NCI-H524 treated with DMSO at 0.1 percent for 48 hours (cell line): ENCODE measurements at regions not wholly inside any gene's neighbourhood (a gene's known extent, or its start where the extent isn't known, plus 50 kb on each side); places are given as distances from the start of the nearest gene placed in this dataset.

Experiments used
- DNase-seq: peaks from one replicate; lab custom pipeline; 2025; lab: John Stamatoyannopoulos, UW

- DNase-seq = no peak
These were observed 904.1 kb downstream of the KCNMA1 start for GRCh38 chr10:76733441-76733936.

GRCh38 chr10:76732306-76732705 lies 905.3 kb downstream of the KCNMA1 start:
- no peak for DNase-seq

GRCh38 chr10:76729841-76730487 lies 907.6 kb downstream of the KCNMA1 start:
- no peak for DNase-seq

- no peak for DNase-seq
These were observed 908.3 kb downstream of the KCNMA1 start for GRCh38 chr10:76729346-76729745.

- no peak for DNase-seq
These were observed 910.6 kb downstream of the KCNMA1 start for GRCh38 chr10:76727038-76727437.

GRCh38 chr10:76723844-76724243 lies 913.8 kb downstream of the KCNMA1 start:
- DNase-seq = no peak

- no peak for DNase-seq
These were observed 915.6 kb downstream of the KCNMA1 start for GRCh38 chr10:76721891-76722505.

- DNase-seq = no peak
These were observed 918.6 kb downstream of the KCNMA1 start for GRCh38 chr10:76719006-76719405.

- no peak for DNase-seq
These were observed 920.5 kb downstream of the KCNMA1 start for GRCh38 chr10:76717141-76717540.

GRCh38 chr10:76711222-76711997 lies 926.2 kb downstream of the KCNMA1 start:
- DNase-seq = no peak

GRCh38 chr10:76700241-76700640 lies 937.4 kb downstream of the KCNMA1 start:
- no peak for DNase-seq

GRCh38 chr10:76697923-76698322 lies 939.7 kb downstream of the KCNMA1 start:
- DNase-seq = no peak

GRCh38 chr10:76695069-76695468 lies 942.5 kb downstream of the KCNMA1 start:
- DNase-seq = no peak

GRCh38 chr10:76686201-76686600 lies 951.4 kb downstream of the KCNMA1 start:
- DNase-seq = no peak

- DNase-seq = no peak
These were observed 952.6 kb downstream of the KCNMA1 start for GRCh38 chr10:76684968-76685367.

- DNase-seq = no peak
These were observed 956.5 kb downstream of the KCNMA1 start for GRCh38 chr10:76681153-76681552.

GRCh38 chr10:76679030-76679429 lies 958.6 kb downstream of the KCNMA1 start:
- no peak for DNase-seq

- DNase-seq = no peak
These were observed 961.5 kb downstream of the KCNMA1 start for GRCh38 chr10:76675951-76676587.

- no peak for DNase-seq
These were observed 962.1 kb downstream of the KCNMA1 start for GRCh38 chr10:76675561-76675950.

GRCh38 chr10:76667408-76668370 lies 969.9 kb downstream of the KCNMA1 start:
- DNase-seq = no peak

GRCh38 chr10:76666891-76667290 lies 970.7 kb downstream of the KCNMA1 start:
- no peak for DNase-seq
